Esophagus mucosa (tissue), 1 donor: ENCODE measurements at regions not wholly inside any gene's neighbourhood (a gene's known extent, or its start where the extent isn't known, plus 50 kb on each side); places are given as distances from the start of the nearest gene placed in this dataset.

Source experiments
- ATAC-seq: fragments of 200-7000 bp; cut with Tn5 transposase; one replicate; pipeline ENCODE4 v1.9.1; 2020
- donor health status: DM: yes; HTN: yes; CAD: no.

- no peak for ATAC-seq
Measured at GRCh38 chr2:128618642-128619041, 300.0 kb upstream of the HS6ST1 start.

DNA sequence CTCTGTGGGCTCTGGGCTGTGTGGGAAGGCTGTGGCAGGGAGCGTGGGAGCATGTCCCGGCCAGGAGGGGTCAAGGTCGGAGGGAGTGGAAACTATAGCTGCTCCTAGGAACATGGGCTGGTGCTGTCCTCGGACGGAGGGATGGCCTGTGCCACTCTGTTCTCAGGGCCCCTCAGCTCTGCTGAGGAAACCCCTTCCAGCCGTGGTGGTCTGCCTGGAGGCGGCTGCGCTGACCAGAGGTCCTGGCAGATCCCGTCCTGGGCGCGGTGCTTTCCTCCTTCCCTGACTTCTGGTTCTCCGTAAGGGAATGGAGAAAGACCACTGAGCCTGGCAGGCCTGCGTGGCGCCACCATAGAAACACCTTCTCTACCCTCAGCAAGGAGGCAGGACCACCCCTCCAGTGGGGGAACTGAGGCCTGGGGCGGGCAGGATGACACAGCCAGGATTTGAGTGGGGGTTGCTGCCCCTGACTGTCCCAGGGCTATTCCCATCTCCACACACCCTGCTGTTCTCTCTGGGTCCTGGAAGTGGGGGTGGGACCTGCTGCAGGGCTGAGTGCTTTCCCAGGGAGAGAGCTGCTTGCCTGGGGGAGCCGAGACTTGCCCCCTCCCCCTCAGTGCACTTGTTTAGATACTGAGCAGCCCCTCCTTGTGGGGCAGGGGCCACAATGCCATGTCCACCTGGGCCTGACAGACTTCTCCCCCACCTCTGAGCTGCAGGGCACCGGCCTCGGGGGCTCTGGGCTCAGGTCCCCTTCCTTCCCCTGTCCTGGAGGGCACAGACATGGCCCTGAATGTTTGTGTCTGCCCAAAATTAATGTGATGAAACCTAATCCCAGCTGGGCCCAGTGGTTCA, 301.0 kb upstream of the HS6ST1 start:
- no peak for ATAC-seq

DNA sequence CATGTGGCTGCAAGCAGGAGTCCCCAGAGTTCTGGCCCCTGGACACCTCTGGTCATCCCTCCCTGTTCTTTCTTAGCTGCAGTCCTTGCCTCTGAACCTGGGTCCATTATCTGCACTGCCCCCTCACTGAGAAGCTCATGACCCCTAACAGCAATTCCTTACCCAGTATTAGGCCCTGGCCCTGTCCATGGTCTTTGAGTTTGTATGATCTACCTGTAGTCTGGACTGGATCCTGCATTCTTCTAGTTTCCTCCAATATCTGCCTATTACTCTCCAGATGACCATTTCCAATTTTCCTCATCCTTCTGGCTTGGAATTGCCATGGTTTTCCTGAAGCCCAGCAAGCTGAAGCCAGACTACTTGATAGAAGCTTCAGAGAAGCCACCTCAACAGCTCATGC, 302.4 kb upstream of the HS6ST1 start:
- ATAC-seq, result no peak

DNA sequence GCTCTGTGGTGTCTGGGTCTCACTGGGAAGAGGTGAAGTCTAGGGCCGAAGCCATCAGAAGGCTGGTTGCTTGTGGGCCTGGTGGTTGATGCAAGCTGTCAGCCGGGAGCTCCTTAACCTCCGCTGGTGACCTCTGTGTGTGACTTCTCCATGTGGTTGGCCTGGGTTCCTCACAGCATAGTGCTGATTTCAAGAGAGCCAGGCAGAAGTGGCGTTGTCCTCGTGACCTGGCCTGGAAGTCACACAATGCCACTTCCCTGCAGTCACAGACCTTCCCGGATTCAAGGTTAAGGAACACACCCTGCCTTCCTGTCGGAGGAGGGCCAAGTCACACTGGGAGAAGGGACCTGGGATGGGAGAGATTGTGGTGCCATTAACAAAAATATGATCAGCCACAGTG, 303.7 kb upstream of the HS6ST1 start:
- no peak for ATAC-seq

- ATAC-seq, result no peak
Measured at GRCh38 chr2:128622955-128623620, 304.4 kb upstream of the HS6ST1 start.

DNA sequence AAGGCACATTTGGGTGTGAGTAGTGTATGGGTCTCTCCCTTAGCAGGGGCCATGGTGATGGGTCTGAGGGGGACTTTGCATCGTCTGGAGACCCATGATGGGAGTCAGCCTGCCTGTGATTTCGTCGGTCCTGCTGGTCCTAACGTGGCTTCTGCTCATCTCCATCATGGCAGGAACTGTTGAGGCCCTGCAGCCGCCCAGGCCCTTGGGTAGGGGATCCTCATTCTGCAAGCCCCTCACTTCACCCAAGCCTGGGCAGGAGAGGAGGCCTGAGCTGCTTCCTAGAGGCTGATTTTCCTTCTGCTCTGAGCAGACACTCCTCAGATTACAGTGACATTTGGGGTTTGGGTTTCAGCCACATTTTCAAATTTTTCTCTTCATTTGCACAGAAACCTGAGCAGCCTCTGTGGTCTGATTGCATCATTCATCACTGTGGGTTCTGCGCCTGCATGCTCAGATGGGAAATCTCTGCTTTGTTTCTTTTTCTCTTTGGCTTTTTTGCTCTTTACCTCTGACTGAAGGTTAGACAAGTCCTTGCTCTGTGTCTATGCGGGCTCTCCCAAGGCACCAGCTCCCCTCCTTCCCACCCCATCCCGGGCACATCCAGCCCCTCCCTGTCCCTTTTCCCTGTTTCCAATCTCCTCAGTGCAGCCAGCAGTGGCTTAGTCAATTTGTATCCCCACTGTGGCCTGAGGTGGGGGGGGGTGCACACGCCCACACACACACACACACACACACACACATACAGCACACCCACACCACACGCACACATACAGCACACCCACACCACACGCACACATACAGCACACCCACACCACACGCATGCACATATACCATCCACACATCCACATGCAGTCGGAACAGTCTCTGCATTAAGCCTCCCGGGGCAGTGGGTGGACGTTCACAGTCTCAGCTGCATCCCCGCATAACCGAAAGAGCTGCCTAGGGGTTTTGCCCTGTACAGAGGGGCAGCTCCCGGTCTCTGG, 305.4 kb upstream of the HS6ST1 start:
- ATAC-seq, result peak; percentile 22

DNA sequence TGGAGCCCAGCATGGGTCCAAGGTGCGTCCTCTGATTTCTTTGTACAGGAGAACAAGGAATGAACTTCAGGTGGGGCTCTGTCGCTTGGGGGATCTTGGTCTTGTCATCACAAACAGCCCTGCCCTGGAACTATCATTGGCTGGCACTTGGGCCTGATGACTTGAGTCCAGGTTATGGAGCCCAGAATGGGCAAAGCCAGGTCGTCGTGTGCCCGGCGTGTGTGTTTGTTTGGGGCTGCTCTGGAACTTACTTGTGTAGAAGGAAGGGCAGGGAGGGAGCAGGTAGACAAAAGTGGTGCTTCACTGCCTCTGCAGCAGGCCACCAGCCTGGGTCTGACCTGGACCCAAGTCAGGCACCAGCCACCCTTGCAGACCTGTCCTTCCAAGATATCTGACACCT, 306.3 kb upstream of the HS6ST1 start:
- no peak for ATAC-seq

DNA sequence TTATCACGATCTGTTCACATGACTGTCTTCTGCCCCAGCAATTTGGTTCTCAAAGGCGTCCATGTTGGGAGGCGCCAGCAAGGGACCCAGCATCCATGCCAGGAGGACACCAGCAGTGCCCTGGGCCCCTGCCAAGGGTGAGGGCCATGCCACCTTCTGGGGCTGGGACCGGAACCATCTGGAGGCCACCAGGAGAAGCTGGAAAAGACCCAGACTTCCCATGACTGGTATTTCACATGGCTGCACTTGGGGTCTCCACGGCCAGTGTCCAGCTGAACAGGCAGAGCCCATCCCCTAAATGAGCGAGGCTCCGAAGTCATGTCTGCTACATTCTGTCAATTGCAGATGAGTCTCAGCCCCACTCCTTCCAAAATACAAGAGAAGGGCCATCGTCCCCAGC, 306.8 kb upstream of the HS6ST1 start:
- no peak for ATAC-seq

GRCh38 chr2:128625963-128626759, 307.5 kb upstream of the HS6ST1 start:
- no peak for ATAC-seq

- no peak for ATAC-seq
Measured at GRCh38 chr2:128626760-128627511, 308.3 kb upstream of the HS6ST1 start.

- no peak for ATAC-seq
Measured at GRCh38 chr2:128628206-128628605, 309.5 kb upstream of the HS6ST1 start.

- ATAC-seq, result no peak
Measured at GRCh38 chr2:128628996-128629395, 310.3 kb upstream of the HS6ST1 start.

DNA sequence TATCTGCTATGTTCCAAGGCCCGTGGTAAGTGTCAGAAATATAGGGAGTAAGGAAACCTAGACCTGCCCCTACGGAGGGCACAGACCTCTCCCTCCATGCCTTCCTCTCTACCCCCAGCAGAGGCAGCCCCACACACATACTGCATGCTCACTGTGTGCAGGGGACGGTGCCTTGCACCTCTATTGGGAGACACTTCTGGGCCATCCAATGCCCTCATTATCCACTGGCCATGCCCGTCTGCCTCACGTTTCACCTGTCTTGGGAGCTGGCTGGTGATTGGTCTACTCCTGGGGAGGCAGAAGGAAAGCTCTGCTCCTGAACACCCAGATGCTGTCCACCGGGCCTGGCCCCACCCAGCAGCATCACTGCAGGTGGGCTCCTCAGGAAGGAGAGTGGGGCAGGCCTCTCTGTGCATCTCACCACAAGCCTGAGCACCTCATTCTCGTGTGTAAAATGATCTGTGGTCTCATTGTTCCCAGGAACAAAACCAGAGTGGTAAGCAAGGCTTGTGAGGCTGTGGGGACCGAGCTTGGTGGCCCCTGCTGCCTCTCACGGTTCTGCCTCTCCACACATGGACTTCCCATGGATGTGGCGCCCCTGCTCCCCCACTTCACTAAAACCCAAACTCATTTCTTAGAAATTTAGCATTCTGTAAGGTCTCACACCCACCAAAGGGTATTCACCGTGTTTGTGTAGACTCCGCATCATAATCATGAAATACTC, 312.5 kb upstream of the HS6ST1 start:
- ATAC-seq, result no peak

GRCh38 chr2:128631698-128632500, 313.2 kb upstream of the HS6ST1 start:
- ATAC-seq, result no peak

DNA sequence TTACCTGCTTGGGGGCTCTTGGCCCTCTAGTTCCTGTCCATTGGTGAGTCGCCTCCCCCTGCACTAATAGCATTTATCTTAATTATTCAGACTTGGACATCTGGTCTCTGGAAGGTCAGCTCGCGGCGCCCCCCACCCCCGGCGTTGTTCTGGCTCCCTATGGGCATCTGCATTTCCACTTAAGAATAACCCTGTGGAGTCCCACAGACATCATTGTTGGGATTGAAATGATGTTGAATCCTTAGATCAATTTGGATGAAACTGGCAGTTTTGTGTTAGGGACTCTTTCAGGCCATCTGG, 313.8 kb upstream of the HS6ST1 start:
- no peak for ATAC-seq

GRCh38 chr2:128633501-128633900, 314.8 kb upstream of the HS6ST1 start:
- ATAC-seq, result no peak

DNA sequence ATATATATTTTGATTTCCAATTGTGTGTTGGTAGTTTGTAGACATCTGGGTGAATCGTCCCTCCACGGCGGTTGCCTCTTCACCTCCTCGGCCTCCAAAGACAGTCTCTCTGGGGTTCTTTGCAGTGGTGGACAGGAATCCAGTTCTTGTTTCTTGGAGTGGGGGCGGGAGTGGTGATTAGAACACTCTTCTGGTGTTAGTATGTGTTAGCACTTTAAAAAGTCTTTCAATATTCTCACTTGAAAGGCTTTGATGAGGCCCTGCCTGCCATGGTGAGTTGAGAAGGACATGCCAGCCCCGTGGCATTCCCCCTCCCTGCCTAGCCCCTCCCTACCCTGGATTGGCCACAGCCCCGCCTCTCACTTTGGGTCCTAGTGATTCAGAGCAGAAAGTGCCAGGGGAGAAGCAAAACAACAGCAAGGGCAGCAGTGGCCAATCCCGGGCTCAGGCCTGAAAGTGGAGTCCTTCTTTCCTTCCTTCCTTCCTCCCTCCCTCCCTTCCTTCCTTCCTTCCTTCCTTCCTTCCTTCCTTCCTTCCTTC, 316.8 kb upstream of the HS6ST1 start:
- ATAC-seq, result no peak

DNA sequence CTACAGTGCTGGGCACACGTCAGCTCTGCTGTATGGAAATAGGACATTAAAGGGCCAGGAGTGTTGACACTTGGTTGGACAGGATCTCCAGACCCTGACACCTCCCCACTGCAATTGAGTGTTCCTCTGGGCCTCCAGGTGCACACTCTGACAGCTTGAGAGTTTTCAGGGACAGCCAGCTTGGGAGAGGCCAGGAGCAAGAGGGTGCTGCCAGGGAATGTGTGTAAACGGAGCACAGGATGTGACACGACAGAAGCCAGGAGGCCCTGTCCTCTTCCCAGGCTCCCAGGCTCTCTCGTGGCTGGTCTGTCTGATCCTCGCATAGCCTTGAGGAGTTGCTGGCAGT, 318.1 kb upstream of the HS6ST1 start:
- no peak for ATAC-seq

DNA sequence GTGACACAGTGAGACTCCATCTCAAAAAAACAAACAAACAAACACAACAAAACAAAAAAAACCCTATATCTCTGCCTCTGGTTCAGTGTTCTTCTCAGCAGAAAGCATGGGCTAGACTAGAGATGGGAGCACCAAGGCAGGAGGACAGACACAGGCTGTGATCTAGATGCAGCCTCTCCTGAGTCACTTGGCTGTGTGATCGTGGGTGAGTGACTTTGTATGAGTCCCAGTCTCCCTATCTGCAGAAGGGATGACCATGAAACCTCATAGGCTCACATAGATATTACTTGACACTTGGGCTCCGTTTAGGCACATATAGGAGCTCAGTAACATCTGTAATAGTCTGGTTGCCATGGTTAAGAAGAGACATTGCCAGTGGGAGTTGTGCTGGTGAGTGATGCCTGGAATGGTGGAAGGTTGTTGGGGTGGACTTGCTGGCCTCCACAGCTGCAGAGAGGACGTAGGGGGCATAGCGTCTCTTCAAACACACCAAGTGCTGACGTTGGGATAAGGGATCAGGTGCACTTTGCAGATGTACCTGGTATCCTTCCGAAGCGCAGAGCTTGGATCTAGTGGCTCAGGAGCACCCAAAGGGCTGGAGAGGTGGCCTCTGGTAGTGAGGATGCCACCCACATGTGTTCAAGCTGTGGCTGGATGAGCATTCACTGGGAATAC, 318.9 kb upstream of the HS6ST1 start:
- ATAC-seq, result no peak
